B cell (primary cell): ENCODE measurements at regions not wholly inside any gene's neighbourhood (a gene's known extent, or its start where the extent isn't known, plus 50 kb on each side); places are given as distances from the start of the nearest gene placed in this dataset.

Experiments
- ATAC-seq: fragments of 200-7000 bp; cut with Tn5 transposase; one replicate; pipeline ENCODE4 v1.10.0; 2021; ENCODE audit warnings: low read depth, mild to moderate bottlenecking, moderate number of reproducible peaks, moderate library complexity
- CTCF ChIA-PET: fragments of 350-600 bp; sonication (Branson Sonifier 250); formaldehyde crosslinking; loops from one replicate; lab custom pipeline; 2021; ENCODE audit warnings: antibody characterized with exemption, inconsistent platforms; lab: Charles Lee
- POLR2A ChIA-PET: fragments of 350-600 bp; sonication (Branson Sonifier 250); formaldehyde crosslinking; loops from one replicate; lab custom pipeline; 2021; ENCODE audit warnings: antibody characterized with exemption; lab: Charles Lee
- DNase-seq: peaks from one replicate; pipeline ENCODE4 v3.0.0; 2013
- H2AFZ ChIP-seq: 2 replicates; pipeline ENCODE4 v1.6.1; 2012; ENCODE audit warnings: mild to moderate bottlenecking, low read depth, low read length; ENCODE audit not compliant: insufficient read depth, poor library complexity, severe bottlenecking
- H3K27ac ChIP-seq, 2 donors: 1 replicate in 1 of 2; 2 replicates in 1 of 2; pipeline ENCODE4 v1.5.1; 2012 to 2013; ENCODE audit warnings: low read length in 2 of 2, mild to moderate bottlenecking in 2 of 2, moderate library complexity in 1 of 2
- H3K27me3 ChIP-seq, 4 experiments: fragments of 200-600 bp in 1 of 4; sonication (generic) in 1 of 4; replicated peaks in 1 of 4; 1 replicate in 2 of 4; 2 replicates in 2 of 4; pipeline versions ENCODE4 v1.6.1 to v1.7.0; 2013 to 2016; ENCODE audit warnings: low read length in 3 of 4, mild to moderate bottlenecking in 2 of 4, mixed read lengths in 1 of 4, moderate library complexity in 1 of 4; ENCODE audit not compliant: insufficient read depth in 4 of 4, control insufficient read depth in 3 of 4; ENCODE audit errors: control extremely low read depth in 1 of 4
- H3K36me3 ChIP-seq, 2 experiments: replicated peaks in 1 of 2; 1 replicate in 1 of 2; 2 replicates in 1 of 2; pipeline versions ENCODE4 v1.6.1 to v1.7.1; 2013; ENCODE audit warnings: low read length in 1 of 2; ENCODE audit not compliant: insufficient read depth in 2 of 2, control insufficient read depth in 1 of 2; ENCODE audit errors: control extremely low read depth in 1 of 2, extremely low read depth in 1 of 2
- H3K4me1 ChIP-seq, 2 donors: fragments of 200-600 bp in 1 of 2; sonication (generic) in 1 of 2; 1 replicate in 1 of 2; 2 replicates in 1 of 2; pipeline versions ENCODE4 v1.5.1 to v1.6.1; 2013 to 2017; ENCODE audit warnings: low read length in 2 of 2; ENCODE audit not compliant: control insufficient read depth in 2 of 2, insufficient read depth in 2 of 2
- H3K4me2 ChIP-seq: replicated peaks from 2 replicates; pipeline ENCODE3; 2012; ENCODE audit warnings: mild to moderate bottlenecking, low read depth, low read length; ENCODE audit not compliant: poor library complexity, severe bottlenecking
- H3K4me3 ChIP-seq, 5 experiments: fragments of 200-600 bp in 1 of 5; sonication (generic) in 1 of 5; 1 replicate in 3 of 5; 2 replicates in 2 of 5; pipeline versions ENCODE4 v1.5.1 to v1.7.0; 2011 to 2016; ENCODE audit warnings: low read length in 4 of 5, mild to moderate bottlenecking in 4 of 5, low read depth in 2 of 5, control low read depth in 1 of 5, moderate library complexity in 1 of 5; ENCODE audit not compliant: insufficient read depth in 1 of 5; ENCODE audit errors: control extremely low read depth in 1 of 5, extremely low read depth in 1 of 5
- H3K79me2 ChIP-seq: fragments of 200-600 bp; sonication (generic); one replicate; pipeline ENCODE4 v1.6.0; 2016; ENCODE audit warnings: low read length; ENCODE audit not compliant: control insufficient read depth, insufficient read depth
- H3K9ac ChIP-seq: fragments of 200-600 bp; sonication (generic); 2 replicates; pipeline ENCODE4 v1.6.1; 2017; ENCODE audit warnings: mild to moderate bottlenecking, low read length, moderate library complexity
- H3K9me3 ChIP-seq, 3 donors: one replicate each; pipeline versions ENCODE4 v1.6.1 to v1.7.1; 2013; ENCODE audit warnings: low read length in 2 of 3; ENCODE audit not compliant: control insufficient read depth in 2 of 3, insufficient read depth in 1 of 3; ENCODE audit errors: control extremely low read depth in 1 of 3
- H4K20me1 ChIP-seq: 2 replicates; pipeline ENCODE4 v1.6.0; 2012; ENCODE audit warnings: mild to moderate bottlenecking, low read length; ENCODE audit not compliant: insufficient read depth, control insufficient read depth, poor library complexity, severe bottlenecking
- H3K27ac Mint-ChIP-seq: one replicate; pipeline ENCODE4 v1.8.0; 2021; ENCODE audit warnings: mixed read lengths
- H3K27me3 Mint-ChIP-seq: one replicate; pipeline ENCODE4 v1.8.0; 2021; ENCODE audit warnings: mixed read lengths
- H3K4me1 Mint-ChIP-seq: one replicate; pipeline ENCODE4 v1.8.0; 2021; ENCODE audit warnings: mixed read lengths
- H3K4me3 Mint-ChIP-seq: one replicate; pipeline ENCODE4 v1.8.0; 2021; ENCODE audit warnings: mixed read lengths
- H3K9me3 Mint-ChIP-seq: one replicate; pipeline ENCODE4 v1.8.0; 2022; ENCODE audit warnings: mixed read lengths; ENCODE audit not compliant: insufficient read depth
- EZH2 ChIP-seq: IDR thresholded peaks from 2 replicates; pipeline ENCODE4 v1.6.1; 2012; ENCODE audit warnings: borderline replicate concordance, low read depth, mild to moderate bottlenecking, moderate library complexity, low read length; ENCODE audit not compliant: insufficient read depth, poor library complexity, severe bottlenecking
- WGBS: methylation state at CpG from one replicate; pipeline ENCODE4 v1.1.5; 2013; ENCODE audit warnings: missing lambda C conversion rate; ENCODE audit not compliant: insufficient coverage; 5-methylcytosine and 5-hydroxymethylcytosine counted together
- intact Hi-C: fragments of 100-400 bp; cut with micrococcal nuclease; formaldehyde crosslinking; loops from one replicate; pipeline ENCODE4 v1.10.0; 2022
- TF ChIP-seq, protein P1 (sequence below): fragments of 200-600 bp; IDR thresholded peaks from one replicate; pipeline ENCODE4 v1.8.0; 2022; ENCODE audit warnings: antibody characterized with exemption, mild to moderate bottlenecking

DNA sequence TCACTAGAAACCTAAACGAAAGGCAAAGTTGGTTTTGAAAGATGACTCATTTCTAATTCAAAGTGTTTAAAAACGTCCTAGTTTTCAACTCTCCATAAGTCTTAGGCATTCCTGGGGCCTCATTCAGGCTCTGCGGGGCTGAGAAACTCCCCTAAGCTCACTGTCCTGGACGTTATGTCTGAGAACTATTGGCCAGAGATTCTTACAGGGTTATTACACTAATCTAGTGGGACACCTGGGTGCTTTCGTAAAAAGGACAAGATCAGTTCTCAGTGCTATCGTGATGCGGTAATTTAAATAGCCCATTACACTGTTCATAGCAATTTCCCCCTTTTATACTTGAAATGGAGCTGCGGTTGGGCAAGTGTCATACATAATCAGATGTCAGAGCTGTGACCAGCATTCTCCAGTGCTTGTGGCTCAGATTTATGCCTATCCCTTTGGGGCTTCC, 280.9 kb downstream of the QKI start:
- Mint-ChIP-seq H3K27ac (no peak overlapping the region), H3K4me1 (peaks cover 21% of the 10 kb centered on the region), H3K9me3 (no peaks in the 10 kb centered on the region), H3K4me3 (no peak overlapping the region), H3K27me3 (peaks cover 22% of the 10 kb centered on the region)
- Histone ChIP-seq H3K27me3 (peaks cover 0 to 11% (median 0%) of the 10 kb centered on the region in 4 experiments), H3K4me3 (no peak overlapping the region), H4K20me1 (no peaks in the 10 kb centered on the region), H3K4me1 (peaks cover 0 to 11% of the 10 kb centered on the region in 2 donors), H3K9me3 (no peaks in the 10 kb centered on the region), H3K9ac (no peak overlapping the region), H3K27ac (no peak overlapping the region), H3K4me2 (no peak overlapping the region), H2AFZ (no peak overlapping the region), H3K36me3 (no peaks in the 10 kb centered on the region), H3K79me2 (no peaks in the 10 kb centered on the region)
- TF ChIP-seq EZH2 = no peak
- TF ChIP-seq, protein P1, sequence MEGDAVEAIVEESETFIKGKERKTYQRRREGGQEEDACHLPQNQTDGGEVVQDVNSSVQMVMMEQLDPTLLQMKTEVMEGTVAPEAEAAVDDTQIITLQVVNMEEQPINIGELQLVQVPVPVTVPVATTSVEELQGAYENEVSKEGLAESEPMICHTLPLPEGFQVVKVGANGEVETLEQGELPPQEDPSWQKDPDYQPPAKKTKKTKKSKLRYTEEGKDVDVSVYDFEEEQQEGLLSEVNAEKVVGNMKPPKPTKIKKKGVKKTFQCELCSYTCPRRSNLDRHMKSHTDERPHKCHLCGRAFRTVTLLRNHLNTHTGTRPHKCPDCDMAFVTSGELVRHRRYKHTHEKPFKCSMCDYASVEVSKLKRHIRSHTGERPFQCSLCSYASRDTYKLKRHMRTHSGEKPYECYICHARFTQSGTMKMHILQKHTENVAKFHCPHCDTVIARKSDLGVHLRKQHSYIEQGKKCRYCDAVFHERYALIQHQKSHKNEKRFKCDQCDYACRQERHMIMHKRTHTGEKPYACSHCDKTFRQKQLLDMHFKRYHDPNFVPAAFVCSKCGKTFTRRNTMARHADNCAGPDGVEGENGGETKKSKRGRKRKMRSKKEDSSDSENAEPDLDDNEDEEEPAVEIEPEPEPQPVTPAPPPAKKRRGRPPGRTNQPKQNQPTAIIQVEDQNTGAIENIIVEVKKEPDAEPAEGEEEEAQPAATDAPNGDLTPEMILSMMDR = no peak
- POLR2A ChIA-PET = no interaction called here
- ATAC-seq (no peak), DNase-seq (no peak)
- intact Hi-C loops = no loop called here
- CTCF ChIA-PET = no interaction called here
- WGBS = 86% methylated on average over 8 of the region's 8 CpGs

DNA sequence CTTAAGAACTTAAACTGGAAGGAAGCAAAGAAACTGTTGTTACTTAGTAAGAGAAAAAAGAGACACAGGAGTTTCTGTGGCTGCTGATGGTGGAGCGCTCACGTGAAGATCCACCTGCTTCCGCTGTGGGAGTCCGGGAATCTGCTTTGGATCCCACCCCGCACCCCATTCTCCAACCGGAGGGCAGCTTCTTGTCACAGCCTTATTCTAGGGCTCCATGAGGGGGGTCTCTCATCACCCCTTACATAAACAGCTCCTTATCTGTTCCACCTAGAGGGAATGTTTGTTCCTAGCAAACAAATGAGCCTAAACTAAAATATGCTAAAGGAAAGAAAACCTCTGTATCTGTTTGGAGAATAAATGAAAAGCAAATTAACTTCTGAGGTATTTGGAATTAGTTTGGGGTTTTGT, 280.5 kb downstream of the QKI start:
- H3K4me1 Mint-ChIP-seq = peaks cover 19% of the 10 kb centered on the region
- H3K27me3 Mint-ChIP-seq = peaks cover 22% of the 10 kb centered on the region
- intact Hi-C loops = no loop called here
- no peak overlapping the region for H3K27ac Mint-ChIP-seq
- no peak overlapping the region for H3K9ac ChIP-seq
- no peak overlapping the region for H3K4me3 ChIP-seq
- no peaks in the 10 kb centered on the region for H4K20me1 ChIP-seq
- no peak for ATAC-seq
- H3K9me3 ChIP-seq = no peaks in the 10 kb centered on the region
- TF ChIP-seq, protein P1 = no peak
- no peak for TF ChIP-seq EZH2
- CTCF ChIA-PET = no interaction called here
- H3K36me3 ChIP-seq = no peaks in the 10 kb centered on the region
- peaks cover 0 to 10% of the 10 kb centered on the region in 2 donors for H3K4me1 ChIP-seq
- no peak overlapping the region for H2AFZ ChIP-seq
- no peak overlapping the region for H3K4me3 Mint-ChIP-seq
- H3K27ac ChIP-seq = no peak overlapping the region
- POLR2A ChIA-PET = no interaction called here
- H3K4me2 ChIP-seq = no peak overlapping the region
- no CpG with 5 or more reads among the region's 6 CpGs for WGBS
- no peak for DNase-seq
- no peaks in the 10 kb centered on the region for H3K79me2 ChIP-seq
- peaks cover 0 to 11% (median 0%) of the 10 kb centered on the region in 4 experiments for H3K27me3 ChIP-seq
- H3K9me3 Mint-ChIP-seq = no peaks in the 10 kb centered on the region
